HEK293 (cell line): ENCODE measurements at regions not wholly inside any gene's neighbourhood (a gene's known extent, or its start where the extent isn't known, plus 50 kb on each side); places are given as distances from the start of the nearest gene placed in this dataset.

Experiments used
- BCL11B ChIP-seq: fragments of 450-650 bp; formaldehyde crosslinking; IDR thresholded peaks from 2 replicates; pipeline ENCODE4 v1.5.1; 2016; ENCODE audit warnings: low read depth, missing biosample characterization, missing genetic modification characterization
- REST ChIP-seq: fragments of 450-650 bp; formaldehyde crosslinking; IDR thresholded peaks from 2 replicates; pipeline ENCODE4 v1.5.1; 2016; ENCODE audit warnings: missing biosample characterization, missing genetic modification characterization
- ZBTB1 ChIP-seq: fragments of 450-650 bp; formaldehyde crosslinking; IDR thresholded peaks from 2 replicates; pipeline ENCODE4 v1.5.1; 2016; ENCODE audit warnings: missing biosample characterization, missing genetic modification characterization
- ZNF138 ChIP-seq: fragments of 450-650 bp; formaldehyde crosslinking; IDR thresholded peaks from 2 replicates; pipeline ENCODE4 v1.5.1; 2016; ENCODE audit warnings: missing biosample characterization, missing genetic modification characterization, borderline replicate concordance
- ZNF16 ChIP-seq: fragments of 450-650 bp; formaldehyde crosslinking; IDR thresholded peaks from 2 replicates; pipeline ENCODE4 v1.5.1; 2016; ENCODE audit warnings: low read depth, missing biosample characterization, missing genetic modification characterization
- ZNF24 ChIP-seq: fragments of 450-650 bp; formaldehyde crosslinking; IDR thresholded peaks from 2 replicates; pipeline ENCODE4 v1.5.1; 2016; ENCODE audit warnings: missing biosample characterization, missing genetic modification characterization
- ZNF660 ChIP-seq: fragments of 450-650 bp; IDR thresholded peaks from 2 replicates; pipeline ENCODE4 v1.5.1; 2018; ENCODE audit warnings: missing biosample characterization, mild to moderate bottlenecking, missing genetic modification characterization
- ZNF776 ChIP-seq: fragments of 450-650 bp; formaldehyde crosslinking; IDR thresholded peaks from 2 replicates; pipeline ENCODE4 v1.5.0; 2017; ENCODE audit warnings: missing biosample characterization, missing genetic modification characterization, borderline replicate concordance
- TF ChIP-seq, protein P1 (sequence below): fragments of 450-650 bp; formaldehyde crosslinking; IDR thresholded peaks from 2 replicates; pipeline ENCODE4 v1.5.1; 2016; ENCODE audit warnings: missing biosample characterization, missing genetic modification characterization

DNA sequence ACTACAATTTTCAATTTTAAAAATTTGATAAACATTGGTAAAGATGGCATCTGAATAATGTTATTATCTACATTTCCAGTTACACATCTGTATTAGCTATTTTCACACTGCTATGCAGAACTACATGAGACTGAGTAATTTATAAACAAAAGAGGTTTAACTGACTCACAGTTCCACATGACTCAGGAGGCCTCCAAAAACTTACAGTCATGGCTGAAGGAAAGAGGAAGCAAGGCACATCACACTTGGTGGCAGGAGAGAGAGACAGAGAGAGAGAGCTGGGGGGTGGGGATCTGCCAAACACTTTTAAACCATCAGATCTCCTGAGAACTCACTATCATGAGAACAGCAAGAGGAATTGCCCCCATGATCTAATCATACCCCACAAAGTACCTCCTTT lies 850.0 kb downstream of the LTN1 start:
- TF ChIP-seq ZNF24 (no peak), ZNF138 (no peak), ZNF660 (tag by site-specific recombination) (no peak), ZNF16 (tag by site-specific recombination) (no peak), ZNF776 (tag by site-specific recombination) (no peak), BCL11B (no peak), REST (tag by site-specific recombination) (no peak), ZBTB1 (no peak)
- TF ChIP-seq, protein P1, sequence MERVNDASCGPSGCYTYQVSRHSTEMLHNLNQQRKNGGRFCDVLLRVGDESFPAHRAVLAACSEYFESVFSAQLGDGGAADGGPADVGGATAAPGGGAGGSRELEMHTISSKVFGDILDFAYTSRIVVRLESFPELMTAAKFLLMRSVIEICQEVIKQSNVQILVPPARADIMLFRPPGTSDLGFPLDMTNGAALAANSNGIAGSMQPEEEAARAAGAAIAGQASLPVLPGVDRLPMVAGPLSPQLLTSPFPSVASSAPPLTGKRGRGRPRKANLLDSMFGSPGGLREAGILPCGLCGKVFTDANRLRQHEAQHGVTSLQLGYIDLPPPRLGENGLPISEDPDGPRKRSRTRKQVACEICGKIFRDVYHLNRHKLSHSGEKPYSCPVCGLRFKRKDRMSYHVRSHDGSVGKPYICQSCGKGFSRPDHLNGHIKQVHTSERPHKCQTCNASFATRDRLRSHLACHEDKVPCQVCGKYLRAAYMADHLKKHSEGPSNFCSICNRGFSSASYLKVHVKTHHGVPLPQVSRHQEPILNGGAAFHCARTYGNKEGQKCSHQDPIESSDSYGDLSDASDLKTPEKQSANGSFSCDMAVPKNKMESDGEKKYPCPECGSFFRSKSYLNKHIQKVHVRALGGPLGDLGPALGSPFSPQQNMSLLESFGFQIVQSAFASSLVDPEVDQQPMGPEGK (tag by site-specific recombination): no peak
